RWPE2 (cell line): ENCODE measurements at regions not wholly inside any gene's neighbourhood (a gene's known extent, or its start where the extent isn't known, plus 50 kb on each side); places are given as distances from the start of the nearest gene placed in this dataset.

Experiments used
- ATAC-seq: fragments of 200-7000 bp; cut with Tn5 transposase; 3 replicates; pipeline ENCODE4 v1.9.1; 2021; ENCODE audit warnings: low read depth
- DNase-seq: peaks from one replicate; pipeline ENCODE4 v3.0.0-alpha.2; 2020; ENCODE audit warnings: low spot score
- H3K27ac ChIP-seq: fragments of 450-650 bp; 2 replicates; pipeline ENCODE4 v1.5.1; 2017; ENCODE audit warnings: mild to moderate bottlenecking; ENCODE audit not compliant: poor library complexity, severe bottlenecking
- H3K27me3 ChIP-seq: fragments of 250-450 bp; sonication (Bioruptor Pico); 2 replicates; pipeline ENCODE4 v1.5.1; 2021; ENCODE audit warnings: mild to moderate bottlenecking, moderate library complexity; ENCODE audit not compliant: insufficient read depth, poor library complexity, severe bottlenecking
- H3K36me3 ChIP-seq: fragments of 250-450 bp; sonication (Bioruptor Pico); 2 replicates; pipeline ENCODE4 v1.5.1; 2020; ENCODE audit warnings: low read depth, mild to moderate bottlenecking, moderate library complexity
- H3K4me1 ChIP-seq: fragments of 250-450 bp; sonication (Bioruptor Pico); 2 replicates; pipeline ENCODE4 v1.5.1; 2021; ENCODE audit warnings: mild to moderate bottlenecking, moderate library complexity; ENCODE audit not compliant: insufficient read depth, poor library complexity, severe bottlenecking
- H3K4me3 ChIP-seq: fragments of 250-450 bp; sonication (Bioruptor Pico); 2 replicates; pipeline ENCODE4 v1.5.1; 2021; ENCODE audit warnings: mild to moderate bottlenecking, moderate library complexity; ENCODE audit not compliant: severe bottlenecking
- H3K9me3 ChIP-seq: fragments of 250-450 bp; sonication (Bioruptor Pico); 2 replicates; pipeline ENCODE4 v1.5.1; 2021; ENCODE audit warnings: mild to moderate bottlenecking, moderate library complexity; ENCODE audit not compliant: severe bottlenecking
- CTCF ChIP-seq: fragments of 450-650 bp; IDR thresholded peaks from one replicate; pipeline ENCODE4 v1.5.1; 2017; ENCODE audit warnings: mild to moderate bottlenecking, moderate library complexity; ENCODE audit not compliant: poor library complexity, severe bottlenecking

- no peak overlapping the region for H3K27ac ChIP-seq
- DNase-seq (no peak), ATAC-seq (no peak)
- H3K36me3 ChIP-seq: no peaks in the 10 kb centered on the region
- H3K4me1 ChIP-seq: no peaks in the 10 kb centered on the region
- no peaks in the 10 kb centered on the region for H3K27me3 ChIP-seq
- no peak for TF ChIP-seq CTCF
- H3K9me3 ChIP-seq: no peaks in the 10 kb centered on the region
- H3K4me3 ChIP-seq: no peak overlapping the region
These were observed 94.5 kb downstream of the LIG4 start for GRCh38 chr13:108120856-108121255.

- H3K27me3 ChIP-seq: no peaks in the 10 kb centered on the region
- H3K4me1 ChIP-seq: no peaks in the 10 kb centered on the region
- no peak overlapping the region for H3K4me3 ChIP-seq
- DNase-seq: no peak
- no peaks in the 10 kb centered on the region for H3K36me3 ChIP-seq
- TF ChIP-seq CTCF: no peak
- ATAC-seq: no peak
- H3K9me3 ChIP-seq: no peaks in the 10 kb centered on the region
- H3K27ac ChIP-seq: no peak overlapping the region
These were observed 95.0 kb downstream of the LIG4 start for GRCh38 chr13:108120302-108120701.

GRCh38 chr13:108115738-108116137 lies 99.6 kb downstream of the LIG4 start:
- H3K4me1 ChIP-seq: peaks cover 10% of the 10 kb centered on the region
- H3K4me3 ChIP-seq: no peak overlapping the region
- DNase-seq (no peak), ATAC-seq (no peak)
- no peak overlapping the region for H3K27ac ChIP-seq
- no peaks in the 10 kb centered on the region for H3K27me3 ChIP-seq
- no peak for TF ChIP-seq CTCF
- no peaks in the 10 kb centered on the region for H3K9me3 ChIP-seq
- H3K36me3 ChIP-seq: no peaks in the 10 kb centered on the region

- Histone ChIP-seq H3K4me3 (no peak overlapping the region), H3K27me3 (peaks cover 3% of the 10 kb centered on the region), H3K27ac (peak overlapping the region; percentile 35), H3K36me3 (no peaks in the 10 kb centered on the region), H3K4me1 (peaks cover 10% of the 10 kb centered on the region), H3K9me3 (no peaks in the 10 kb centered on the region)
- ATAC-seq (peak; percentile 74), DNase-seq (no peak)
- TF ChIP-seq CTCF: no peak
These were observed 101.9 kb downstream of the LIG4 start for GRCh38 chr13:108113407-108113806.

GRCh38 chr13:108104736-108105135 lies 110.6 kb downstream of the LIG4 start:
- Histone ChIP-seq H3K36me3 (no peaks in the 10 kb centered on the region), H3K4me3 (no peak overlapping the region), H3K9me3 (no peaks in the 10 kb centered on the region), H3K4me1 (no peaks in the 10 kb centered on the region), H3K27ac (no peak overlapping the region), H3K27me3 (peaks cover under 1% of the 10 kb centered on the region)
- no peak for TF ChIP-seq CTCF
- DNase-seq: no peak
- ATAC-seq: no peak
